Sciatic nerve (tissue), 2 donors: ENCODE measurements at regions not wholly inside any gene's neighbourhood (a gene's known extent, or its start where the extent isn't known, plus 50 kb on each side); places are given as distances from the start of the nearest gene placed in this dataset.

Experiments used
- ATAC-seq: fragments of 200-7000 bp; cut with Tn5 transposase; one replicate; pipeline ENCODE4 v1.9.1; 2020; ENCODE audit warnings: mild to moderate bottlenecking, moderate library complexity
- DNase-seq: peaks from one replicate; pipeline ENCODE4 v3.0.0-alpha.2; 2020; ENCODE audit warnings: low spot score
- intact Hi-C: fragments of 100-400 bp; cut with DNase I; formaldehyde crosslinking; loops from one replicate; pipeline ENCODE4 v1.14.2; 2022
- donor health status: DM: no; HTN: no; CAD: no.
- donor health status: DM: no; HTN: no; CAD: no.

DNA sequence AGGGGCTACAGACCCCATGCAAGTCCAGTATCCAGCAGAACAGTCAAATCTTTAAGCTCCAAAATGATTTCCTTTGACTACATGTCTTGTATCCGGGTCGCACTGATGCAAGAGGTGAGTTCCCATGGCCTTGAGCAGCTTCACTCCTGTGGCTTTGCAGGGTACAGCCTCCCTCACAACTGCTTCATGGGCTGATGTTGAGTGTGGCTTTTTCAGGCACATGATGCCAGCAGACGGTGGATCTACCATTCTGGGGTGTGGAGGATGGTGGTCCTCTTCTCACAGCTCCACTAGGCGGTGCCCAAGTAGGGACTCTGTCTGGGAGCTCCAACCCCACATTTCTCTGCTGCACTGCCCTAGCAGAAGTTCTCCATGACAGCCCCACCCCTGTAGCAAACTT lies 208.4 kb downstream of the INSIG2 start:
- no peak for DNase-seq
- intact Hi-C loops = no loop called here
- no peak for ATAC-seq

DNA sequence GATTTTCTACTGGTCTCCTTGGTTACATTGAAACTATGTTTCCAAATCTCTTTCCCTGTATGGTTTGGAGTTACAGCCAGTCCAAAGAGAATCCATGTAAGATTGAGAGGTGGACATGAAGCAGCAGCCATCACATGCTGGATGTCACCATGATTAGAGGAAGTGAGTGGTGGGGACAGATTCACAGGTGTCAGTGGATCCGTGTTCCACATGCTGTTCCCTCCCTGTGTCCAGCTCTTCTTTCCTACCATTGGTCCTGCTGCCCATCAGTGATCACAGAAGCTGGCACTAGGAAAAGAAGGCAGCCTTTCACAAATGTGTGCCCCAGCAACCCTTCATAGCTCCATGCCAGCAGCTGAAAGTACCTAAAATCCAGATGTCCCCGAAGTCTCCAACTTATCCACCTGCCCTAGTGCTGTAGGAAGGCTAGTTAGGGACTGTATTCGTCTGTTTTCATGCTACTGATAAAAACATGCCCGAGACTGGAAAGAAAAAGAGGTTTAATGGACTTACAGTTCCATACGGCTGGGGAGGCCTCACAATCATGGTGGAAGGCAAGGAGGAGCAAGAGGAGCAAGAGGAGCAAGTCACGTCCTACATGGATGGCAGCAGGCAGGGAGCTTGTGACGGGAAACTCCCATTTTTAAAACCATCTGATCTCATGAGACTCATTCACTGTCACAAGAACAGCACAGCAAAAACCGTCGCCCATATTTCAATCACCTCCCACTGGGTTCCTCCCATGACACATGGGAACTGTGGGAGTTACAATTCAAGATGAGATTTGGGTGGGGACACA lies 207.5 kb downstream of the INSIG2 start:
- intact Hi-C loops = no loop called here
- ATAC-seq = no peak

DNA sequence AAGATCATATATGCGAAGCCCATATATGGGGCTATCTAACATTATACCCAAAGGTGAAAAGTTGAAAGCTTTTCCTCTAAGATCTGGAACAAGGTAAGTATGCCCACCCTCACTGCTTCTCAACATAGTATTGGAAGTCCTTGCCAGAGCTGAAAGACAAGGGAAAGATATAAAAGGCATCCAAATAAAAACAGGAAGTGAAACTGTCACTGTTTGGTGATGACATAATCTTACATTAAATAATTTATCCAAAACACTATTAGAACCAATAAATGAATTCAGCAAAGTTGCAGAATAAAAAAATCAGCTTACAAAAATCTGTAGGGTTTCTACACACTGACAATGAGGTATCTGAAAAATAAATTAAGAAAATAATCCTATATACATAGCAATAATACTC lies 205.8 kb downstream of the INSIG2 start:
- ATAC-seq = no peak
- intact Hi-C loops = no loop called here
- DNase-seq = no peak

More for the DNA sequence above, 207.5 kb downstream of the INSIG2 start:
- DNase-seq = no peak

DNA sequence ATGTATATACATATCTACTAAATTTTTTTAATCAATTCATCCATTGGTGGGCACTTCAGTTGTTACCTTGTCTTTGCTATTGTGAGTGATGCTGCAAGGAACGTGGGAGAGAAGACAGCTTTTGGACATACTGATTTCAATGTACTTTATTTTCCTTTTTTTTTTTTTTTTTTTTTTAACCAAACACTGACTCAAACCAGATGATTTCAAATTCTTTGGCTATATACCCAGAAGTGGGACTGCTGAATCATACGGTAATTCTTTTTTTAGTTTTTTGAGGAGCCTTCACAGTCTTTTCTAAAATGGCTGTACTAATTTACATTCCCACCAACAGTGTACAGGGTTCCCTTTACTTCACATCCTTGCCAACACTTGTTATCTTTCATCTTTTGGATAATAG lies 204.7 kb downstream of the INSIG2 start:
- ATAC-seq (no peak), DNase-seq (no peak)
- intact Hi-C loops = no loop called here

DNA sequence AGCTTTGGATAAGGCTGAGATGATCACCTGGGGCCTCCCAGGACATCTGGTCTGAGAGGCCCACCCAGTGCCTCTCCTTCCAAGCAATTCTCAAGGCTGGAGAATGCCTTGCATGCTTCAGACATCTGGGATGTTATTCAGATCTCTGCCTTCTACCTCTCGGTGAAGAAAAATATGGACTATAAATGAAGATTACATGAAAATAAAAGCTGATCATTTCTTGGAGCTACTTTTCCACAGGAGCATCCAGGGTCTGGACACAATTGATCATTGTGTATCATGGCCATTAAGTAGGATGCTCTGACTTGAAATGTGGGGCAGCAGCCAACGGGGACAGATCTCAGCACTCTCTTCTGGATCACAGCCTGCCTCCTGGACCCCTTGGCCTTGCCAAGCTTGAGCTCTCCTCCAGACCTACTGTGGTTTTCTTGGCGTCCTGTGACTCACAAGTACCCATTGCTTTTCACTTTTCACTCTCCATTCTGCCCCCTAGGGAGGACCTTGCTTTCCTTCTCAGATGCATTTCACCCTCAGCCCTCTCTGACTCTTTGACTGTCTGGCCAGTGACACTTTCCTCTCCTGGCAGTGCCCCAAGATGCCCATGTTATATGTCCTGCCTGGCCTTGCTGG lies 203.1 kb downstream of the INSIG2 start:
- ATAC-seq (no peak), DNase-seq (no peak)
- intact Hi-C loops = no loop called here

DNA sequence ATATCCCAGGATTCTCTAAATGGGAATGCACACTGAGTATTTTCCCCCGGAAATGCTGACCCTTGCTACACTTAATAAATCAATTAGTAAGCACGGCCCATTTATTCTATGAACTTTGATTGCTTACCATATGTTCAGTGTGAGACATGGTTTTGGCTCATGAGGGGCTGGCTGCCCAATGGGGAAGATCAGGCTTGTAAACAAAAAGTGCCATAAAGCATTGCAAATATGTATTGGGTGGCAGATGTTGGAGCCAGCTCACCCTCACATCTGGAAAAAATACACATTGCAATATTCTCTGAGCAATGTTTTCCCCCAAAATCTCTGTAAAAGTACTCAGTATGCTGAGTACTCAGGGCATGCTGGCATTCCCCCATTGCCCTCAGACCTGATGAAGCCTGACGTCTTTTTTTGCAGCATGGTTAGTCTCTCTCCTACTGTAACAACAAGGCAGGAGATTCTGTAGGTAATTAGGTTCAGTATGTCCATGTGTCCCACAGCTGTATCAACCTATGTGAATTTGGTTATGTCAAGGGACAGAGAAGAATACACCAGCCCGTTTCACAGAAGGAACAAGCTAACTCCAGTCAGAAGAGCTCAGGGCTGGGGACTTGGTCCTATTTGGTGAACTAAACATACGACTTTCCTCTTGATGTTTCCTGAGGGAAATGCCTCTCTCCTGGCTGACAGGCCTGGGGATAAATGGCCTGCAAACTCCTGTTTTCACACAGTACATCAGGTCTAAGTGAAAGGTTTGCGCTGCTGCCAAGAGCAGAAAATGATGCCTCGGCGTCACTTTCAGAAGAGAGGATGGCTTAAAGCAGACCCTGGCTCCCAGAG lies 202.4 kb downstream of the INSIG2 start:
- intact Hi-C loops = no loop called here
- no peak for DNase-seq
- ATAC-seq = no peak

DNA sequence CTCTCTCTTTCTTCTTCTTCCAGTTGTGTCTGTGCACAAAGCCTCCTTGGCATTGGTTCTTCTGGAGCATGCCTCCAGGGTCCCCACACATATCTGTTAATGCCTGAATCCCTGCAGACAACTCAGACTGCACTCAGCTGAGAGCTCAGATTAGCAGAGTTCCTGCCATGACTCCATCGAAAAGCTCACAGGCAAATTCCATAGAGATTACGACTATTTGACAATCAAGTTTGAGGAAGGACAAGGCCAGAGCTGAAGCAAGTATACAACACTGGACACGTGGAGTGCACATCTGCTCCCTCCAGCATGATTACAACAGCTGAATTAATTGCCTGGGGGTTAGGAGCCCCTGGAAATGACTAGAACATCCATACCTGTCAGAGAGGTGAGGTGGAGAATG lies 190.7 kb downstream of the INSIG2 start:
- intact Hi-C loops = no loop called here
- ATAC-seq = no peak
- no peak for DNase-seq

DNA sequence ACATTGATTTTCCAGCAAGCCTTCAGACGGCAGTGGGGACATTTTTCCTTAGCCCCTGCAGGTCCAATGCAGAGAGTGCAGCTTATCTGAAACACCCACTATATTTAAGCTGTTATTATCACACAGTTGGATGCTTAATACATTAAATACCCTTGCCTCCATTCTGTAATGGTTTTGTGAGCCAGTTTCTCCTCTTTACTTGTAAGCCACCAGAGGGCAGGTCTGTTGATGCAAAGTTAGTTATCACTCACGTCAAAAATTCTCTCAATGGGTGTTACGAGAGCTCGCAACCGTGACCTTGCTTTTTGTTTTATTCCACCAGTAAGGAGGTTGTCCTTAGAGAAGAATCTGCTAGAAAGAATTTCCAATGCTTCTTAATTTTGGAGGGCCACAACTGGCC lies 189.8 kb downstream of the INSIG2 start:
- intact Hi-C loops = no loop called here
- no peak for ATAC-seq
- no peak for DNase-seq

DNA sequence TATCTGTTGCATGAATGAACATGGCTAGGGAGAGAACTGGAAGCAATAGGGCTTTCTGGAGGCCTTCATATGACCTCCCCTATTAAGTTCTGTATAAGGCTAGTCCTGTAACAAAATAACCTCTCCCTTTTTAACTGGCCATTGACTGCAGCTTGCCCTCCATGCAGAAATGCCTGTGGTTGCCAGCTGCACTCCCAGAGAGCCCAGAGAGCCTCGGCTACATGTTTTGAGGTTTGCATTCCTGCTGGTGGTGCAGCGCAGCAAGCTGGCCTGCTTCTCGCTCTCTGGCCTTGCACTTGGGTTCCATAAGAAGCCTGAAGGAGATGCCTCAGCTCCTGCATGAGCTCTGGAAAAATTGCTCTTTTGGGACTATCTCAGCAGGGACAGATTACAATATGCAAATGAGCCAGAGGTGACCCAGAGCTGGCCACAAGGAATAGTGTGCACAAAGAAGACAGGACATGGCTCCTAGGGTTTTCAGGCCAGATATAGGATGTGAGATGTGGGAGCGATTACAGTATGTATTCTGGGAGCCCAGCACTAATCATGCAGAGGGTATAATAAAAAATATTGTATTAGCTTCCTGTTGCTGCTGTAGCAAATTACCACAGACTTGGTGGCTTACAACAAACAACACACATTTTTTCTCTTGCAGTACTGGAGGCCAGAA lies 186.7 kb downstream of the INSIG2 start:
- intact Hi-C loops = no loop called here
- no peak for ATAC-seq
- DNase-seq = no peak

DNA sequence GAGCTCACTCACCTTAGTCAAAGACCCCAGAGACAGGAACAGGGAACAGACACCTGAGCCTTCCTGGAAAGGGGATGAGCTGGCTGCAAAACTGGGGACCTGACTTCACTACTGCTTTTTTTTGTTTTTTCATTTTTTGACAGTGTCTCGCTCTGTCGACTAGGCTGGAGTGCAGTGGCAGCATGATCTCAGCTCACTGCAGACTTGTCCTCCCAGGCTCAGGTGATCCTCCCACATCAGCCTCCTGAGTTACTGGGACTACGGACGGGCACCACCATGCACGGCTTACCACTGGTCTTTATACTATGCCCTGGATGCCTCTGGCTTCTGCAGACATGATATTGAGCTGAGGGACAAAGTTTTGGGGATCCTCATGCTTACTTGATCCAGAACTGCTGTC lies 184.1 kb downstream of the INSIG2 start:
- no peak for DNase-seq
- intact Hi-C loops = no loop called here
- no peak for ATAC-seq

DNA sequence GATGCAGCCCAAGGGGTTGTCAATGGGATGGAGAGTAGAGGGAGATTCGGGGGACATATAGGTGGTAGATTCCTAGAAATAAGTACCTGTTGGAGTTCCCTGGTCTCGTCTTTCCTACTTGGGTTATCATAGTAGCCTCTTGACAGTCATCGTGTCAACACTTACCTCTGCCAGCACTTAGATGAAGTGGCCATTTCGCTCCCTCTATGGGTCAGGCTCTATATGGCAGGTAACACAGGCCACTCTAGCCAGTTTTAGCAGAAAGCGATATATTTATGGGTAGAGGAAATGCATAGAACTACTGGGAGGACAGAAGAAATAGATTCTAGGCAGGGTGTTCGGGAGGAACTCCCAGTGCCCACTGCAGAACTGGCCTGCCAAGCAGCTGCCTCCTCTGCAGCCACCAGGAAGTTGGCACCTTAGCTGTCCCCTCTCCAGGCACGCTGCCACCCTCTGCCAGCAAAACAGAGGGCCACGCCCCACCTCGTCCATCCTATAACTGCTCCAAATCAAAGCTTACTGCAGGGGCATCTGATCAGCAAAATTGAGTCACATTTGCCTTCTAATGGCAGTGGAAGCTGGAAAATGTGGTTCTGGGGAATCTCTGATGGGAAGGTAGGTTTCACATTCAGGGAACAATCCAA lies 181.3 kb downstream of the INSIG2 start:
- intact Hi-C loops = no loop called here
- DNase-seq = no peak
- ATAC-seq = no peak

DNA sequence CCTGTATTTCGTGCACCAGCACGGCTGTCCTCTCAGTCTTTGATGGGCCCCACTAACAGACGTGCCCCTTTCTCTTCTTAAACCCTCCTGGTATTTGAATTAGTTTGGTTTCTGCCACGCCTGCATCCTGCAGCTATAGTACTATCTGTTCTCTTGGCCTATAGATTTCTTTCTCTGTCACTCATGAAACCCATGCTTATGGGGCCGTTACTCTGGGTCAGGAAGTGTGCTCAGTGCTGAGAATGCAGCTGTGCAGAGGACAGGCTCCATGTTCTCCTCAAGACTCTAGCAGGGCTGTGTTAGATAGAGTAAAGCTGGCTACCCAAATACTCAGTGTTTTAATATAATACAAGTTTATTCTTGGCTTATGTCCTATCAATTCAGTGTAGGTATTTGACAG lies 180.0 kb downstream of the INSIG2 start:
- ATAC-seq = no peak
- DNase-seq = no peak
- intact Hi-C loops = no loop called here

DNA sequence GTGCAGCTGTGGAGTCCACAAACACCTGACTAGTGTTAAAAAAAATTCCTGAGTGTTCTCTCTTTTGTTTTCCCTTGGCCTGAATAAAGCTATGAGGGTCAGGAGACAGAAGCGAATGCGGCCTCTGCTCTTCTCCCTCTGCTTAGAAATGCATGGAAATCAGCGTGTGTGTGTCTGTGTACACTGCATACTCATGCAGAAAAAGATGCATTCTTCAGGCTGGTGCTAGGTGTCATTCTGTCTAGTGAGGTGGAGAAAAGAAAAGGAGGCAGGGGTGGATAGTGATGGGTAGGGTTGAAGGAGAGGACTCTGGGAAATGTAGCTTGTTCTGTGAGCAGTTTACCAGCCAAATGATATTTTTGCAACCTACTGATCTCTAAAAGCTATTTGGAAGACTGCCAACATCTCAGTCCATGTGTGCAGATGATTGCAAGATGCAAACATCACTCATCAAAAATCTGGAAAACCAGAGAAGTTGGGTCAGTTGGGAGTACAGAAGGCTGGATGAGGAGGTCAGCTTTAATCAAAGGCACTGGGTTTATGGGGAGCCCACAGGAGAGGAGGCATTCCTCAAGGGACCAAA lies 177.7 kb downstream of the INSIG2 start:
- no peak for ATAC-seq
- intact Hi-C loops = no loop called here
- DNase-seq = no peak

DNA sequence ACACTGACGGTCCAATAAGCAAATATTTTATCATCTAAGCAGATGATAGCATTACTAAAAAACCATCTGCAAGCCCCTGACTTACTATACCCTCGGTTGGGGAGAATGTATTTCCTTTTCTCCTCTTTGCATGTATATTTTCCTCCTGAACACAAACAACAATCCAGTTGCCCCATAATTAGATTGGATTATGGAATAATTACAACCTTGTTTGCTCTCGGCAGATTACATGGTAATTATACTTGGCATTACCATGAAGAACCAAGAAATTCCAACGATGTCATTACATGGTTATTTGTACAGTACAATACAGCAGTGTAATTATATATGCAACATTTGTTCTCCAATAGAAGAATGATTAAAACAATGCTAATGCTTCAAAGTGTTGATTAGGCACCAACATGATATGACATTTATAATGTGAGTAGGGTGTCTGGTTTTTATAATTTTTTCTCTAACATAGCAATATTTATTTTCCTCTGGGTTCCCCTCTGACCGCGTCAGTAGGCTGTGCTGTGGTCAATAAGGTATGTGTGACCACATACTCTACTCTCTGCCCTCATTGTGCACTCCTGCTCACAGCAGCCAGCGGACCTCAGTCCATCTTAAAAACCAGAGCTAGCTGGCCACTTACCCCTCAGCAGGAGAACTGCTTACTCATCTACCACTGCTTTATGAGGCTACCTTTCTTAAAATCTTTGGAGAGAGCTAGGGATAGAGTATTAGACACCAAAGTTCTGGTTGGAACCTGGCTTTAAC lies 176.1 kb downstream of the INSIG2 start:
- ATAC-seq (no peak), DNase-seq (no peak)
- intact Hi-C loops = no loop called here

DNA sequence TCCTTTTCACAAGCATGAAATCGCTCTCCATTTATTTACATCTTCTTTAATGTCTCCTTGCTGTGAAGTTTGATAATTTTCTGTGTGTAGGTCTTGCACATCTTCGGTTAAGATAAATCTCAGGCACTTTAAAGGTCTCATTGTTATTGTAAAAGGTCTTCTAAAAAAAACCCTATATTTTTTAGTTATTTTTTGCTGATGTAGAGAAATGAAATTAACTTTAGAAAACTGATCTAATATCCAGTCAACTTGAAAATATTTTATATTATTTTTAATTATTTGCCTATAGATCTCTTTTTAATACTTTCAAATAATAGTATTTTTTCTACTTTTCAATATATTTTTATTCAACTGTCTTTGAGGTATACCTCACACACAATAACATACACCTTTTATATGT lies 169.4 kb downstream of the INSIG2 start:
- ATAC-seq (no peak), DNase-seq (no peak)
- intact Hi-C loops = no loop called here

DNA sequence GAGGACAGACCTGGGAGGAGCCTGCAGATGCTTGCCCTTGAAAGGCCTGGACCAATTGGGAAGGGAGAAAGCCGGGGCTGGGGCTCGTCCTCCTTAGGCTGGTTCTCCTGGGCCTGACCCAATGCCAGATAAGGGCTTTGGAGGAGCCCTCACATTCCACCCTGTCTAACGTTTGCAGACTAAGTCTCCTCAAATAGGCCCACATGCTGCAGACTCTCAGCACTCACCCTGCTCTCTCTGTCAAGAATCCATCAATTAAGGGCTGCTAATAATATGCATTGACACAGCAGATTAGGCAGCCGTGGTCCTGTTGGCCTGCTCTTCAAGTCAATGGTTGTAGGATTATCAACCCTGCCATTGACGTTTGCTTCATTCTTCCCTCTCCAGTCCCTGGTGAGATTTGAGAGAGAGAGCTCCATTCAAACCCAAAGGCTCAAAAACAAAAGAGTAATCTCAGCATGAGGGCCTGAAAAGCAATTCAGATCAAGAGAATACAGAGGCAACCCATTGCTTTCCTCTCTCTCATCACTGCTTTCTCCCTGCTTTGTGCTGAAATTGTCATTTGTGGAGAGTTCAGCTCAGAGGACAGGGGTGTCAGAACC lies 167.6 kb downstream of the INSIG2 start:
- ATAC-seq = no peak
- no peak for DNase-seq
- intact Hi-C loops = no loop called here

DNA sequence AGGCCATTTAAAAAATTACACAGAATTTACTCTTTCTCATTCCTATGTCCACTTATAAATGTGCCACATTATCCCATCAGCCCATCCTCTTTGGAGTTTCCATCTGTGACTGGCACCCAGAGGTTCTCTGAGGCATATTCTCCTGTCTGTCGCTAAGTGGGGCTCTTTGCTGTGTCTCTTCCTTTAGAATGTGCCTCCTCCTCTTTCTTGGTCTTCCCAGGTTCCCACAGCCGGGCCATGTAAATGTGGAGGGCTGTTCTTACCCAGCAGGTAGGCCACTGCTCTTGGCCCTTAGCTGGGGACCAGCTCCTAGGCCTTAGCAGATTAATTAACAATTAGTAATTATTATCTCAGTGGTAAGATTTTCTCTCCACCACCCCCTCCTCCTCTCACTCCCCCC lies 167.0 kb downstream of the INSIG2 start:
- DNase-seq (no peak), ATAC-seq (no peak)
- intact Hi-C loops = no loop called here

DNA sequence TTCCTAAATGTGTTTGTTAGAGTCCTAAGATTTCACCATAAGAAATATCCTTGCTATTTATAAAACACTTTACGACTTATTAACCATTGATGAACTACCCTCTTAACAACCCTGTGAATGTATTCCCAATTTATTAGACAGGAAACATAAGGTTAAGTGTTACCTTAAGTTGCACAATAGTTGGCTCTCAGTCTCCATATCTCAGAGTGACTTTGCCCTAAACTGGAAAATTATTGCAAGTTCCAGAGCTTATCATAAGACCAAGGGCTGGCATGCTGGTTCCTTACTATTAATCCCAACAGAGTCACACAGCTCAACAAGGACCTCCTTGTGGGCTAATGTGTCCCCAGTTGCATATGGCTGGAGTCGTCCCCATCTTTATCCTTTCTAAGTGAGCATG lies 165.8 kb downstream of the INSIG2 start:
- DNase-seq (no peak), ATAC-seq (no peak)
- intact Hi-C loops = no loop called here
